SH-SY5Y (cell line): ENCODE measurements at regions not wholly inside any gene's neighbourhood (a gene's known extent, or its start where the extent isn't known, plus 50 kb on each side); places are given as distances from the start of the nearest gene placed in this dataset.

ENCODE experiments used
- GATA2 ChIP-seq: IDR thresholded peaks from 2 replicates; pipeline ENCODE4 v1.6.1; 2011; ENCODE audit warnings: mild to moderate bottlenecking, low read depth, low read length
- GATA3 ChIP-seq: IDR thresholded peaks from 2 replicates; pipeline ENCODE4 v1.6.1; 2011; ENCODE audit warnings: low read depth, mild to moderate bottlenecking, low read length, moderate library complexity

- TF ChIP-seq GATA3 (no peak), GATA2 (no peak)
These were observed 907.5 kb downstream of the C6orf118 start for GRCh38 chr6:164401871-164402270.
